M059J (cell line): ENCODE measurements at regions not wholly inside any gene's neighbourhood (a gene's known extent, or its start where the extent isn't known, plus 50 kb on each side); places are given as distances from the start of the nearest gene placed in this dataset.

Source experiments
- DNase-seq: peaks from one replicate; pipeline ENCODE4 v3.0.0-alpha.2; 2012; ENCODE audit warnings: low read depth

DNA sequence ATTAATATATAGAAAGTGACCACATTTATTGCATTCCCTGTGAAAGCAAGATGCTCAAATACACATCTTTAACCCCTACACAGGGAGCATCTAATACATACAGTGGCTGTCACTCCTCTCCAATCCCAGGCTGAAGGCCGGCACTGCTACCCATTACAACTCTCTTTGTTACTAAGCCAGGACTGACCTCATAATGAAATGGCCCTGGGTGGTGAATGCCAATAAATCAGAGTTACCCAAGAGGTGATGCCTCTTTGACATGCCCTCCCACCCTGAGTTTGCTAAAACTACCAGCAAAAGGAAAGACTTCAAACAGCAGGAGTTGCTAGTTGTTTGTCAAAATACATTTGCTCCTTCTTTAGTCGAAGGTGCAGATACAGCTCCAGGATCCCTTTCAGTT lies 214.2 kb downstream of the FOXA2 start:
- DNase-seq: no peak

DNA sequence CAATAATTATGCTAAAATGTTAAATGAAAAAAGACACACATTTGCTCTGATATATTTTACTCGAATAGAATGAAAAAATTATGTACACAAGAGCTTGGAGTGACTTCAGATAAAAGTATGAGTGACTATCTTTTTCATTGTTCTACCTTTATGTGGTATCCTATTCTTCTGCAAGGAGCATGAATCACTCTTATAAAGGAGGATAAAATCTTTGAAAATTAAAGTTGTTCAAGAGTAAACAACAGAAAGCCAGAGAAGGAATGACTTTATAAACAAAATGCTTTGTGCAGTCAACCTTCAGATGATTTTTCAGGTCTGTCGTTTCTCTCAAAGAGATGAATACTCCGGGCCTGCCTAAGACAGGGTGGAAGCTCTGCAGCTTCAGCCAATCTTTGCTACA lies 215.3 kb downstream of the FOXA2 start:
- DNase-seq: no peak

DNA sequence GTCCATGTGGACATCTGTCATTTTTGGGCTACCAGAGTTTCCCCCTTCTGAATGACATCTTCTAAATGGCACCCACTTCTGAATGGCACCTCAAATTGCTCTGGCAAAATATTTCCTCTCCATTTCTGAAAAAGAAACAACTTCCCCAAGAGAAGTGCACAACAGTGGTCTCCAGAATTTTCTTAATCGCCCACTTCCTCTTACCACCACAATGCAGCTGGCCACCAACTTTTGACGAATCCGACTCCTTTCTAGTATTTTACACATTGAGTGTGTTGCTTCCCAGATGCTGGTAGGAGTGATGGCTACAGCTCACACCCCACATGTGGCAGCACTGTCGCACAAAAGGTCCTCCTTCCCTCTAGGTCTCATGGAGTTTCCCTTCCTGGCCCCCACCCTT lies 216.1 kb downstream of the FOXA2 start:
- no peak for DNase-seq

DNA sequence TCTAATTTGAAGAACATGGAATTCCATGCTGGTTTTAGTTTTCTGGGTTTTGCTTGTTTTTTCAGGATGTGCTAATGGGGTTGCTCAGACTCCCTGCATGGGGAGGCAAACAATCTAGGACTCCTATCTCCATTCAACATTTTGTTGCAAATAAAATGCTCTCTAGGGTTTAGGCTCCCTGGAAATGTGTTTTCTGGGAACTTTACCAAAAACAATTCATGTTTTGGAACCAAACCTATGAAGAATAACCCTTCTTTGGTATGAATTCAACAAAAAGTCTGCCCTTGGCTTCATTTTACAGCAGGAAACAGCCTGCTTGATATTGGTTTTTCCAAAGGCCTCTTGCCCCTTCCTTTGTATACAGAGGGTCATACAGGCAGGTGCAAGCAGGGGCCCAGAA lies 217.7 kb downstream of the FOXA2 start:
- DNase-seq: no peak

DNA sequence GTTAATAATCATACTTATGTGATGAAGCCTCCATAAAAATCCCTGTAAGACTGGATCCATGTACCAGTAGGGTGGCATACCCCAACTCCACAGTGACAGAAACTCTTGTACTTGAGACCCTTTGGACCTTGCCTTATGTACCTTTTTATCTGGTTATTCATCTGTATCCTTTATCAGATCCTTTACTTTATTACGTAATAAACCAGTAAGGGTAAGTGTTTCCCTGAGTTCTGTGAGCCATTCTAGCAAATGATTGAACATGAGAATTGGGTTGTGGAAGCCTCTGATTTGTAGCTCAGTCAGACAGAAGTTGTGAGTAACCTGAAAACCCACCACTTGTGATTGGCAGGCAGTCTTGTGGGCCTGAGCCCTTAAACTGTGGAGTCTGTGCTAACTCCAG lies 229.7 kb downstream of the FOXA2 start:
- DNase-seq: no peak

DNA sequence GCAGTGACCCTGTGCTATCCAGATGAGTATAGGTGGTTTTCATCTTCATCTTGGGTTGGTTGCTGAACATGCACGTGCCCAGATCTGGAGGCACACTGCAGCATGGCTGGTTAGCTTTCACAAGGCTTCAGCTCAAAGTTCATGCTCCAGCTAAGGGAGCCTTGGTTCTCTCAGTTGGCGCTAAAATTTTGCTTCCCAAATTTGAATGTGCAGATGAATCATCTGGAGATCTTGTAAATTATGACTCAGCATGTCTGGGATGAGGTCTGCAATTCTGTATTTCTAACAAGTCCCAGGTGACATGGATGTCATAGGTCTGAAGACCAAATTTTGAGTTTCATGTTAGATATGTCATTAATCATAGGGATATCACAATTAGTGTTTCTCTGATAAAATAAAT lies 230.8 kb downstream of the FOXA2 start:
- DNase-seq: peak; percentile 50

DNA sequence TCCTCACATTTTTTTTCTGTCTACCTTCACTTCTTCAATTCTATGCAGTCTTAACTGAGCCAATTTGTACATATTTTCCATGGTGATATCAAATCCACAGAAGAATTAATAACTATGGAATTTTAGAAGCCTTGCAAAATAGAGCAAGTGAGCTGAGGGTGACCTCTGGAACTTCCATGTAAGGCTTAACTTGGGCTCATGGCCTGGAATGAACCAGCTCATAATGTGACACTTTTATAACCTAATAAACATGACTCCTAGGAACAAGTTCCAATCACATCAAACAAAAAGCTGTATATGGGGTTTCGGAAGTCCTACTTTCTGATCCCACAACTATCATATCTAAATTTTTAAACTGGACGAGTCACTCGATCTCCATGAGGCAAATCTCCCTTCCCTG lies 232.4 kb downstream of the FOXA2 start:
- DNase-seq: no peak

DNA sequence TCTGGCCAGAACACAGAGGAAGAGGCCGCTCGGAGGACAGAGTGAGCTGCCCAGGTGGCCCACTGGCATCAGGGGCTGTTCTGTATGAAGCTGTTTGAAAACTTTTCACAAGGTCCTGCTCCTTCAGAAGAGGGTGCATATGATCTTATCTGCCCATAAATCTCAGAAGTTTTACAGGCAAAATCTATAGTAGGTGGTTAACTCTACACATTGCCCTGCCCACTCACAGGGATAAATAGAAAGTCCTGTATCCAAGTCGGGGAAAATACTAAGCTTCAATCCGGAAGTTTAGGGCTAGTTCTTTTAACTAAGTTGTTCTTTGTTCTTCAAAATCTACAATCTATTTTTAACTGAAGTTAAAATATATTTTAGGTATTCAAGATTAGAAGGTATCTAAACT lies 233.7 kb downstream of the FOXA2 start:
- no peak for DNase-seq

DNA sequence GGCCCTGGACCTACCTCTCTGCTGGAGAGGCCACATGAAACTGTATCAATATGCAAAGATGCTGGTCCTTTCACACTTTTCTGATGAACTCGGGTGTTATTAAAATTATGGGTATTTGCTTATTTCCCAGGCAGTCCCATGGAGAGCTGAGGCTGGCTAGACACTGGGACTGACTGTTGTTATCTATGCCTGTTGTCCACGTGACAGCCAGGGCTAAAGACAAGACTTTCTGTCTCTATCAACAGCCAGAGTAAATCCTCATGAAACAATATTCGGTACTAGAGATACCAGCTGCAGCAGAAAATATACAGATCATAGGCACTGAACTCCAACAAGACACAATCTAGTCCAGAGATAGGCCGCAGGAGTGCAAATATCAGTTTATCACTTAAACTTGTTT lies 236.4 kb downstream of the FOXA2 start:
- no peak for DNase-seq

DNA sequence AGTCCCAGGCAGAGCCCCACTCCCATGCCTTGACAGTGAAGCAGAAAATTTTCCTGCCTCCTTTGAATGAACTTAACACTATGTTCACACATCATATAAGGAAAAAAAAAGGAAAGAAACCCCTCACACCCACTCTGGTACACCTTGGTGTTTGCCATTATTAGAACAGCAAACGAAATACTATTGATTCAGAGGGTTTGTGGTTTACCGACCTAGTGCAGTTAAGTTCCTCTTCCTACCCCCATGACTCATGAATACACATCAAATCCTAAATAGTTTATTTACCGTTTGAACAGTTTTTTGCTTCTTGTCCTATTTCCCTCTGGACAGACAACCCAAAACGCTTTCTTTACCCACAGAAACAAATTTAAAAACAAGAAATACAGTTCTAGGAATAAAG lies 237.7 kb downstream of the FOXA2 start:
- DNase-seq: peak; percentile 48

DNA sequence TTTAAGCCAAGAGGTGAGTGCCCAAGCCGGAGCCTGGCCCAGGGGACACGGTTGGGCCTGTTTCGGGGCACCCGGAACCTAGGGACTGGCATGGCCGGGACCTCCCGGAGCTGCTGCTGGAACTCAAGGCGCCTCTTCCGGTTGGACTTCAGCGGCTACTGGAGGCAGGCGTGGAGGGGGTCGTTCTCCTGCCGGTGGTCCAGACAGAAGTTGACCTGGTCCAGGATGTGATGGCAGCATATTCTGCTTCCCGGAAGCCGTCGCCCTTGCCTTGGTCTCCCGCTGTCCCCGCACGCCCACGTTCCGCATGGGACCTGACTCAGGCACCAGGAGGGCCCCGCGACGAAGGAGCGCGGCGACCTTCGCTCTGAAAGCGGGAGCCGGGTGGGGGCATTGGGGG lies 240.8 kb downstream of the FOXA2 start:
- no peak for DNase-seq

DNA sequence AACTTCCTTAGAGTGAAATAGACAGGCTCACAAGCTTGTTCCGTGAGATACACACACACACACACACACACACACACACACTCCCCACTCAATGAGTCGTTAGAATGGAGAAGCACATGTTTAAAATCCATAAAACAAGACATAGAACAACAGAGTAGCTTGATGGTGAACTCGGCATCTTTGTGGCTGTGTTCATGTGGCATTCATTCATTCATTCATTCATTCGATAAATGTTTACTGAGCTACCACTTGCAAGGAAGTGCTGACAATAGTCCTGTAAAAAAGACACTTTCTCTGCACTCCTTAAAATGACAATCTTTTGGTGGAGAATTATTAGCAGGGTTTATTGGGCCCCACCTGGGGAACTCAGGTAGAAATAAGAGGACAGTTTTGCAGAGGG lies 242.0 kb downstream of the FOXA2 start:
- no peak for DNase-seq

DNA sequence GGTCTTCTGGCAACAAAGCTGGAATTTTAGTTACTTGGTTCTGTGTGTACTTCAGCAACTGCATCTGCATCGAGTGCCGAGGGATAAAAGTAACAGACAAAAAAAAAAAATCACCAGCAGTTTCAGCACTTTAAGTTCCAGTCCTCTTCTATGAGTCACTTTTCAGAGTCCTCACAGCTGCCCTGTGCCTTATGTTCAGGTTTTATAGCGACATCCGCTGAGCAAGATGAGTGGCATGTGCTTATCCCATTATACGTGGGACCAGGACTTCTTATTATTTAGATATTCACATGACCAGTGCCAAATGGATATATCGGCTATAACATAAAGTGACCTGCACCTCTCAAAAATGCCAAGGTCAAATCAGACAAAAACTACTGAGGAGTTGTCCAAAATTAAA lies 242.9 kb downstream of the FOXA2 start:
- DNase-seq: peak; percentile 84

DNA sequence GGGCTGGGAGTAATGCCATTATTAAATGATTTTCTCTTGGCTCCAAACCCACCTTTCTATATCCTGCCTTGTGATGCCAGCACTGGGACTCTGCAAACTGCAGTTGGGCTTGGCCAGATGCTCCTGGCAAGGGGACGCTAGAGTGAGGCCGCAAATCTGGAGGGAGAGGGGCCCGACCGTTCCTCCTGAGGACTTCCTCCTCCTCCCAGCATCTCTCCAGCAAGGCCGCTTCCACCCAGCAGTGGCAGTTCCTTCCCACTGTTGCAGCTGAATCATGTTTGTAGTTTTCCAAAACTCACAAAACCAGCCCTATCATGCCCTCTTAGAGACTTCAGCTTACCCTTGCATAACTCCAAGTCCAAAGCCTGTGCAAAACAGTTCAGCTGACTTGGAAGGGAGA lies 244.4 kb downstream of the FOXA2 start:
- DNase-seq: no peak

DNA sequence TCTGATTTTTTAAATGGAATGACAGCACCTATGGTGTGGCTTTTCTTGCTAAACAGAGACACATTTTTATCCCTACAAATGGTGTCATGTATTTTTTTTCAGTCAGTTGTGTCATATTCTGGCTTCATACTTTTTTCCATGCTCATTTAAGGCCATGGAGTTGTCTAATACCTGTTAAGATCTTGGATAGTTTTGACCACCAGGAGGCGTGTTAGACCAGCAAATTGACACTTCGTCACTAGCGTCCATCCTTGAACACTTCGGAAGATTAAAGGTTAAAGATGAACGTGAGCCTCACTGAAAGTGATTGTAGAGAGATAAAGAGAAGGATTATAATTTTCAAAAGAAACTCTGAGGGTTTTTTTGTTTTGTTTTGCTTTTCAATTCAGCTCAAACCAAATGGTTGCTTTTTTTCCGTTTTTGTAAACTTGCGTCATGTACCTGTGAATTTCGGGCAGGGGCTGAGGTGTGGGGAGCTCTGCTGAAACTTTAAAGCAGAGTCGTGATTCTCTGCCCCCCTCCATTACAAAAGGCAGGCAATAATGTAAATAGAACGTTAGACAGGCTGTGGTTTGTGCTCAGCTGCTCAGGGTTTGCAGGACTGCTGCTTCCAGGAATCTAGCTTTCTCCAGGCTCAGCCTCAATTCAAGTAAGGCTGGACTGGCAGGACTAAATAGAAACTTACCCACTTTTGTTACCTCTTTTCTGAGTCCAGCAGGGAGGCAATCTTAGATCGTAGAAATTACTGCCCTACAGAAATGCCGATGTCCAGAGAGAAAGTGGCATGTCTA lies 245.1 kb downstream of the FOXA2 start:
- peak; percentile 76 for DNase-seq

DNA sequence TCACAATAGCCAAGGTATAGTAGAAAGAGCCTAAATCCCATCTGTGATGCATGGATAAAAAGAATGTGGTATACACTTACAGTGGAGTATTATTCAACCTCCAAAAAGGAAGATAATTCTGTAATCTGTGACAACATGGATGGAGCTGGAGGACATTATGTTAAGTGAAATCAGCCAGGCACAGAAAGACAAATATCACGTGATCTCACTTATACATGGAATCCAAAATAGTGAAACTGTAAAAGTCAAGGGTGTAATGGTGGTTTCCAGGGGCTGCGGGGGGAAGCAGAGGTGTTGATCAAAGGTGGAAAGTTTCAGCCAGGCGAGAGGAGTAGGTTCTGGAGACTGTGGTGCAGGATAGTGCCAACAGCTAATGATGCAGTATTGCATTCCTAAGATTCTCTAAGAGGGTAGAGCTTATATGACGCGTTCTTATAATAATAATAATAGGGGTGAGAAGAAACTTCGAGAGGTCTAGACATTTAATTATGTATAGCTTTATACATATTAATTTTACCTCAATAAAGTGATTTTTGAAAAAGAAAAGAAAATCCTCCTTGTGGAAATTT lies 246.1 kb downstream of the FOXA2 start:
- no peak for DNase-seq

DNA sequence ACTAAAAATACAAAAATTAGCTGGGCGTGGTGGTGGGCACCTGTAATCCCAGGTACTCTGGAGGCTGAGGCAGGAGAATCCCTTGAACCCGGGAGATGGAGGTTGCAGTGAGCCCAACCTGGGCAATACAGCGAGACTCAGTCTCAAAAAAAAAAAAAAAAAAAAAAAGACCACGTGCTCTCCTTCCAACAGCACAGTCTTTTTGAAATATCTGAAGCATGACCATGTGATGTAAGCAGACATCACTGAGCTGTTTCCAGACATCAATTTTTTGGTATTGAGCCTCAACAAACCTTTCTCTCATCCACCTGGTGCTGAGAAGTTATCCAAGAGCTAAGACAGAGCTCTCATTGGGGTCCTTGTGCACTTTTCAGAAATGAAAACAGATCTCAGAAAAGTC lies 249.2 kb downstream of the FOXA2 start:
- DNase-seq: no peak

DNA sequence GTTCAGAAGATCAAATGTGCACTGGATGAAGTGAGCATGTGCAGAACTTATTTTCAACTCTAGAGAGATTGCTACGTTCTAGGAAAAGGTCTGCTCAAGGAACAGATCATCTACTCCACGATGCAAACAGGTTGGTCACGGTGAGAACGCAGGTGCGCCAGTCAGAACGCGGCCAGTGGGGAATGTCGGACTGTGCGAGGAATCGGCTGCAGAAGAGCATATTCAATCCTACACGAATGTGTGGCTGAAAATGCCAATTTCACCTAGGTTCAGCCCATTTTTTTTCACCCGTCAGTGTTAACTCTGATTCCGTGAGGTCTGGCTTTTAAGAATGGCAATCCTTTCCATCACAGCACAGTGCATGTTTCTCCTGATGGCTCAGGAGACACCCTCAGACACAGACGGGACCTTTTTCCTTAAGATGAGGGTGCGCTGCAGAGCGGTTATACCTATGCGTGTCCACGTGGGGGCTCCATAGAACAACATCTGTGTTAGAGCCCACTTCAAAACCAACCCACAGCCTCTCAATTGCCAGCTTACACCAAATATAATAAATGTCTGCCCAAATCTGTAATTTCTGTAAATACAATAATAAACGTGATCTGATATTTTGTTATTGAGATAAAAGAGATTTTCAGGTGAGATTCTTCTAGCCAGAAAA lies 250.4 kb downstream of the FOXA2 start:
- peak; percentile 68 for DNase-seq

DNA sequence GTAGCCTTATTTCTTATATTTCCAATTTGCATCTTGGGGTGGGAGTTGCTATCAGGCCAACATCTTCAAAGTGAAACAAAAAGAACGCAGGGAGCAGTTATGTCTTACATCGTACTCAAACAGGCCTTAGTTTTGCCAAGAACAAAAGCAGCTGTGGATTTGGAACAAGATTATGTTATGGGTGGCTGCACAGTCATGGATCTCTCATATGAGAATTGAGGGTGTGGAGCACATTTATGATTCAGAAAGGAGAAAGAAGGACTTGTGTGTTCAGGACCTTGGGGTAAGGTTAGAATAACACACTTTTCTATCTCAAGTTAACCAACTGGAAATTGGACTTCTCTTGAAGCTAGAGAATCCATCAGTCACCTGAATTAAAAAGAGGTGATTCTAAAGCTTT lies 259.9 kb downstream of the FOXA2 start:
- DNase-seq: no peak

DNA sequence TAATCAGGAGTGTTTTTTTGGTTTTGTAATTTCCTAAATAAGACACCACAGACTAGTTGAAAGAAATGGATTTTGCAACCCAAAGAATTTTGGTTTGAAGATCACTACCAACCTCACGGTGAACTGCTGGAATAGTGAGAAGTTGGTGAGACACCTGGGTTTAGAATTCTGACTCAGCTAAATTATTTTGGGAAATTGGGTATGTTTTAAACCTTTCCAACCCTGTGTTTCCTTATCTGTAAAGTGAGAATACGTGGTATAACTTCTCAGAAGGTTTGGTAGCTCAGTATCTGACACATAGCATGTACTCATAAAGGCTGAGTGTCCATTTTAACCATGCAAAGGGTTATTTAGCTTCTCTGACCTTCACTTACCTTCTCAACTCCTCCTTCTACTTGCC lies 261.9 kb downstream of the FOXA2 start:
- no peak for DNase-seq

DNA sequence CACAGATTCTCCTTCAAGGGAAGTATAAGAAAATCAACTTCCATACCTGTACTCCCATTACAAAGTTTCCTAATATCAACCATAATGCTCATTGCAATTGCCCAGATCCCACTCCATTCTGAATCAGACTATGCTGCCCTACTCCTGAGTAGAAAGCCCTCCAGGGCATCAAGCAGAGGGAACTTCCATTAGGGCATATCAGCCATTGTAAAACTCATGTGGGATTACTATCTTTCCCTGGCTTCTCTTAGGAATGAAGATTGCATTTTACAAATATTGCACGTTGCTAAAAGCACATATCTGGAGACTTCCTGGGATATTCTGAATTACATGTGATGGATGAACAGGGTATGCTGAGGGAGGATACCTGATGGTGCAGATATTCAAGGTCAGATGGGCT lies 263.2 kb downstream of the FOXA2 start:
- DNase-seq: no peak

DNA sequence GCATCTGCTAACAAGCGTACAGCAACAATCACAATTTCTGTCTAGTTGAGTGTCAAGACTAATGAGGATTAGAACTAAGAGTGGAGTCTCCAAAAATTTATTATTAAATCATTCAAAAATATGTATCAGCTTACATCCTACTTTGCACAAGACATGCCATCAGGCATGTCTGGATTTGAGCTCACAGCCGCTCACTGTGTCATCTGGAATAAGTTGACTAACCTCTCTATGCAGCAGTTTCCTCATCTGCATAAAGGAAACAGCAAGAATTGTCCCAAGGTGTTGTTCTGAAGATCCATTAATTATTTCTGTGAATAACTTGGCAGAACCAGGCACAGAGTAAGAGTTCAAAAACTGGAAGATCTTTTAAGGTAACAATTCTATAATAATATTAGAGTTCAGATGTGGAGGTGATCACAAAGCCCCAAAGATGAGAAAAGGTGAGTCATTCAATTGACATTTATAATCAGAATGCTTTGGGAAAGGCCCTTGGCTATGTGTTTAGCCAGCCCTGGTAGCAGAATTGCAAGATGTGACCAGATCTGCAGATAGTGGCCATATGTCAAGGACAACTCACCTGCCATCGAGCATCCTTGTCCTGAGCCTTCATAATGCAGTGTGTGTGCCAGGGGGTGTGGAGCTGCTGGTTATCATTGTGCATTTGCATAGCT lies 264.0 kb downstream of the FOXA2 start:
- DNase-seq: no peak

DNA sequence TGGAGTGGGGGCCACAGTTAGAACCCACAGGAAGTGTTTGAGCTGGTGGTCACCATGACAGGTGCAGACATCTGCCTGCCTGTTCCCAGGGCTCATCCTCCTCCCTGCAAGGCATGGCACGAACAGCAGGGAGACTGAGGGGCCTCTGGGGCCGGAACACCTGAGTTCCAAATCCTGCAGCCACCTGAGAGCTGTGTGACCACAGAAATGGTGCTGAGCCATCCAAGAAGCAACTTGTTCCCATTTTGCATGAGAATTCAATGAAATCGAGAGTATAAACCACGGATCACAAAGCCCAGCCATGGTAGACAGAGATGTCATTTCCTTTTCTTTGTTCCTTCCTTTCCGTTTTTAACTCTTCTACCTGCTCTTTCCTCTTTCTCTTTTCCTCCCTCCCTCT lies 268.6 kb downstream of the FOXA2 start:
- DNase-seq: no peak
